GM12865 (cell line): ENCODE measurements at regions not wholly inside any gene's neighbourhood (a gene's known extent, or its start where the extent isn't known, plus 50 kb on each side); places are given as distances from the start of the nearest gene placed in this dataset.
"Not testable (repeated sequence)": the region's sequence is repeated elsewhere in the genome, so short reads cannot be mapped to it uniquely, and the experiment has no call there.

Experiments
- DNase-seq: peaks from one replicate; pipeline ENCODE4 v3.0.0; 2010; ENCODE audit warnings: low read depth
- H3K4me3 ChIP-seq: 2 replicates; pipeline ENCODE4 v1.5.1; 2011; ENCODE audit warnings: mild to moderate bottlenecking, low read depth, low read length, control low read depth
- CTCF ChIP-seq: IDR thresholded peaks from 2 replicates; pipeline ENCODE4 v1.5.1; 2011; ENCODE audit warnings: low read length, control low read depth, low read depth, inconsistent platforms; ENCODE audit not compliant: insufficient read depth; ENCODE audit errors: missing control alignments

- DNase-seq: no peak
- H3K4me3 ChIP-seq: no peak overlapping the region
- TF ChIP-seq CTCF: no peak
These were observed 874.7 kb downstream of the EFNA5 start for GRCh38 chr5:106796081-106796480.

- TF ChIP-seq CTCF: no peak
- H3K4me3 ChIP-seq: no peak overlapping the region
- no peak for DNase-seq
These were observed 885.9 kb downstream of the EFNA5 start for GRCh38 chr5:106784846-106785245.

GRCh38 chr5:106780355-106780754 is 890.4 kb downstream of the EFNA5 start:
- DNase-seq: no peak
- no peak for TF ChIP-seq CTCF
- H3K4me3 ChIP-seq: no peak overlapping the region

GRCh38 chr5:106776515-106776914 is 894.2 kb downstream of the EFNA5 start:
- H3K4me3 ChIP-seq, DNase-seq: not testable (repeated sequence)

GRCh38 chr5:106768392-106768791 is 902.3 kb downstream of the EFNA5 start:
- no peak for DNase-seq
- TF ChIP-seq CTCF: no peak
- no peak overlapping the region for H3K4me3 ChIP-seq

GRCh38 chr5:106766916-106767315 is 903.8 kb downstream of the EFNA5 start:
- H3K4me3 ChIP-seq: no peak overlapping the region
- no peak for TF ChIP-seq CTCF
- no peak for DNase-seq

- no peak for TF ChIP-seq CTCF
- peak; percentile 27 for DNase-seq
These were observed 911.2 kb downstream of the EFNA5 start for GRCh38 chr5:106759581-106759980.

GRCh38 chr5:106759152-106759551 is 911.6 kb downstream of the EFNA5 start:
- DNase-seq: no peak
- TF ChIP-seq CTCF: no peak
- H3K4me3 ChIP-seq: no peak overlapping the region

More at GRCh38 chr5:106759581-106759980, 911.2 kb downstream of the EFNA5 start:
- no peak overlapping the region for H3K4me3 ChIP-seq
